ENCODE measurements at regions not wholly inside any gene's neighbourhood (a gene's known extent, or its start where the extent isn't known, plus 50 kb on each side); places are given as distances from the start of the nearest gene placed in this dataset.

DNA sequence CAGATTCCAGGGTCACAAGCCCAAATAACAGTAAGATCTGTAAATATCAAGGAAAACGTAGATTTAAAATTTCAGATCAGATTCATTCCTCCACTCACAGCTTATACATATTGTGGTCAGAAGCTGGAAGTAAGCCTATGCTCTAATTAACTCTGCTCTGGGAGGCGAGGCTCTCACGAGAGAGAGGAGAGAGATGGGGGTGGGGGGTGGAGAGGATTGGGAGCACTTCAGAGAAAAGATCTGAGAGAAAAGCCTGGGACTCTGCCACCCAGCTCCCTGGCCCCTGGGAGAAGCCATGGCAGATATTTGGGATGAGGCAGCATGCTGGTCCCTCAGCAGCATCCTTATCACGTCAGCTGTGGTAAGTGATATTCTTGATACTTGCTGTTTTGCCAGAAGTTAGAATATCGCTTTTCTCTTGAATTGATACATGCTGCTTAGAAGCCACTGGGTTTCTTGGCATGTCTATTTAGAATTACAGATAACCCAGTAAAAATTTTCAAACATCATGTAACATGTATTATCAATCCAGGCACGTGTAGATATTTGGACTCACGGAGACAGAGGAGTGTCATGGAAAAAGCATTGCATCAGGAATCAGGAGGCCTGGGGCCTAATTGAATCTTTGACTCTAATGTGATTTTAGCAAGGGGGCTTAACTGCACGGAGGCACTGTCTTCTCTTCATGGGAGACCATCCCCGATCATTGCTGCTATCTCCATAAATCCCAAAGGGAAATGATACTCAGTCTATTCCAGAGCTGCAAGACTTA, 265.4 kb downstream of the HRH4 start:
- Histone ChIP-seq H3K14ac (ENCODE audit: insufficient read depth, low read length) (no peak overlapping the region), H4K20me1 (ENCODE audit: control insufficient read depth, insufficient read depth, insufficient read length) (no peaks in the 10 kb centered on the region), H3K79me2 (ENCODE audit: insufficient read depth, low read length) (no peaks in the 10 kb centered on the region), H3K4me2 (ENCODE audit: insufficient read depth, insufficient read length, low read length) (no peak overlapping the region), H4K8ac (replicated peaks; ENCODE audit: insufficient read length, low read depth, low read length) (no peak overlapping the region), H3K9me3 (ENCODE audit: control insufficient read depth, low read depth, low read length) (no peaks in the 10 kb centered on the region), H2BK15ac (ENCODE audit: low read depth, low read length) (no peak overlapping the region), H4K91ac (ENCODE audit: insufficient read length, low read depth, low read length) (no peak overlapping the region), H3T11ph (ENCODE audit: low read length) (no peak overlapping the region), H2AK5ac (ENCODE audit: insufficient read length, low read length) (no peak overlapping the region), H3K27me3 (ENCODE audit: insufficient read depth, low read length) (no peaks in the 10 kb centered on the region), H3K4me1 (ENCODE audit: insufficient read depth, low read length) (no peaks in the 10 kb centered on the region), H2BK120ac (ENCODE audit: low read depth, low read length, poor library complexity, severe bottlenecking) (no peak overlapping the region), H3K18ac (ENCODE audit: insufficient read length, low read depth, low read length) (no peak overlapping the region), H3K4ac (ENCODE audit: low read depth, low read length) (no peak overlapping the region), H3K27ac (ENCODE audit: insufficient read length, low read depth, low read length) (no peak overlapping the region), H2BK12ac (ENCODE audit: insufficient read length, low read depth, low read length) (no peak overlapping the region), H3K23ac (ENCODE audit: insufficient read length, low read depth, low read length) (no peak overlapping the region), H4K5ac (ENCODE audit: insufficient read length, low read depth, low read length) (no peak overlapping the region), H3K9ac (ENCODE audit: extremely low read depth, insufficient read length, low read length) (no peak overlapping the region), H2BK20ac (ENCODE audit: low read depth, low read length, poor library complexity, severe bottlenecking) (no peak overlapping the region), H2AFZ (ENCODE audit: low read length) (no peak overlapping the region), H2BK5ac (ENCODE audit: insufficient read length, low read length) (no peak overlapping the region), H3K56ac (ENCODE audit: insufficient read length, low read depth, low read length) (no peak overlapping the region), H3K79me1 (ENCODE audit: insufficient read depth, low read depth, low read length, poor library complexity, severe bottlenecking) (no peaks in the 10 kb centered on the region), H3K23me2 (ENCODE audit: insufficient read length, low read depth, low read length, poor library complexity, severe bottlenecking) (no peaks in the 10 kb centered on the region)
- TF ChIP-seq, protein P1, sequence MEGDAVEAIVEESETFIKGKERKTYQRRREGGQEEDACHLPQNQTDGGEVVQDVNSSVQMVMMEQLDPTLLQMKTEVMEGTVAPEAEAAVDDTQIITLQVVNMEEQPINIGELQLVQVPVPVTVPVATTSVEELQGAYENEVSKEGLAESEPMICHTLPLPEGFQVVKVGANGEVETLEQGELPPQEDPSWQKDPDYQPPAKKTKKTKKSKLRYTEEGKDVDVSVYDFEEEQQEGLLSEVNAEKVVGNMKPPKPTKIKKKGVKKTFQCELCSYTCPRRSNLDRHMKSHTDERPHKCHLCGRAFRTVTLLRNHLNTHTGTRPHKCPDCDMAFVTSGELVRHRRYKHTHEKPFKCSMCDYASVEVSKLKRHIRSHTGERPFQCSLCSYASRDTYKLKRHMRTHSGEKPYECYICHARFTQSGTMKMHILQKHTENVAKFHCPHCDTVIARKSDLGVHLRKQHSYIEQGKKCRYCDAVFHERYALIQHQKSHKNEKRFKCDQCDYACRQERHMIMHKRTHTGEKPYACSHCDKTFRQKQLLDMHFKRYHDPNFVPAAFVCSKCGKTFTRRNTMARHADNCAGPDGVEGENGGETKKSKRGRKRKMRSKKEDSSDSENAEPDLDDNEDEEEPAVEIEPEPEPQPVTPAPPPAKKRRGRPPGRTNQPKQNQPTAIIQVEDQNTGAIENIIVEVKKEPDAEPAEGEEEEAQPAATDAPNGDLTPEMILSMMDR (conservative IDR thresholded peaks at IDR 0.05) = no peak
- DNase-seq = no peak
- WGBS (ENCODE audit: extremely low coverage, insufficient read length, low lambda C conversion rate) = no CpG with 5 or more reads among the region's 9 CpGs
- Mint-ChIP-seq H3K27me3 (ENCODE audit: low read depth) (peaks cover 11% of the 10 kb centered on the region), H3K4me1 (peaks cover 11 to 15% of the 10 kb centered on the region in 2 experiments), H3K27ac (no peak overlapping the region), H3K4me3 (no peak overlapping the region), H3K36me3 (ENCODE audit: insufficient read depth in 1 of 3, low read depth in 3 of 3) (no peaks in the 10 kb centered on the region), H3K9me3 (no peaks in the 10 kb centered on the region; a peak in 1 of 5 replicates)
